ENCODE measurements at regions not wholly inside any gene's neighbourhood (a gene's known extent, or its start where the extent isn't known, plus 50 kb on each side); places are given as distances from the start of the nearest gene placed in this dataset.

GRCh38 chr10:123295644-123296043 lies 141.4 kb downstream of the BUB3 start:
- Histone ChIP-seq H3K9me3 (ENCODE audit: control insufficient read depth, insufficient read depth, low read depth, low read length) (no peaks in the 10 kb centered on the region), H3K27ac (ENCODE audit: extremely low read depth, low read depth, low read length) (no peak overlapping the region), H3K36me3 (ENCODE audit: control insufficient read depth in 2 of 2, insufficient read depth in 1 of 2, low read length in 2 of 2) (no peaks in the 10 kb centered on the region), H3K4me1 (ENCODE audit: control insufficient read depth, insufficient read depth, low read length) (no peaks in the 10 kb centered on the region), H3K4me3 (ENCODE audit: low read depth, low read length) (no peak overlapping the region)
- TF ChIP-seq ZXDB (tag by site-specific recombination; IDR thresholded peaks at IDR 0.05) (no peak), ZNF19 (tag by site-specific recombination; IDR thresholded peaks at IDR 0.05; ENCODE audit: low read depth) (no peak)
- ChIA-PET CTCF (no interaction called here), POLR2A (no interaction called here)

GRCh38 chr10:123297175-123297574 lies 143.0 kb downstream of the BUB3 start:
- H3K9me3 ChIP-seq (ENCODE audit: control insufficient read depth, insufficient read depth, low read depth, low read length), result no peaks in the 10 kb centered on the region
- POLR2A ChIA-PET, result no interaction called here

GRCh38 chr10:123298583-123298982 lies 144.4 kb downstream of the BUB3 start:
- no peaks in the 10 kb centered on the region for H3K36me3 ChIP-seq (ENCODE audit: control insufficient read depth in 2 of 2, insufficient read depth in 1 of 2, low read length in 2 of 2)
- peaks cover 4% of the 10 kb centered on the region; the same call in 1 of the 2 replicates for H3K4me1 ChIP-seq (ENCODE audit: control insufficient read depth, insufficient read depth, low read length)
- TF ChIP-seq ZNF433 (tag by site-specific recombination; IDR thresholded peaks at IDR 0.05; ENCODE audit: low read depth), result no peak
- no peak for TF ChIP-seq ZSCAN4 (tag by site-specific recombination; IDR thresholded peaks at IDR 0.05)
- TF ChIP-seq ZNF707 (tag by site-specific recombination; IDR thresholded peaks at IDR 0.05), result no peak
- no peak for TF ChIP-seq ZXDB (tag by site-specific recombination; IDR thresholded peaks at IDR 0.05)
- no peak for TF ChIP-seq ZNF354C (tag by site-specific recombination; IDR thresholded peaks at IDR 0.05; ENCODE audit: borderline replicate concordance, low read depth)
- TF ChIP-seq, protein P1, sequence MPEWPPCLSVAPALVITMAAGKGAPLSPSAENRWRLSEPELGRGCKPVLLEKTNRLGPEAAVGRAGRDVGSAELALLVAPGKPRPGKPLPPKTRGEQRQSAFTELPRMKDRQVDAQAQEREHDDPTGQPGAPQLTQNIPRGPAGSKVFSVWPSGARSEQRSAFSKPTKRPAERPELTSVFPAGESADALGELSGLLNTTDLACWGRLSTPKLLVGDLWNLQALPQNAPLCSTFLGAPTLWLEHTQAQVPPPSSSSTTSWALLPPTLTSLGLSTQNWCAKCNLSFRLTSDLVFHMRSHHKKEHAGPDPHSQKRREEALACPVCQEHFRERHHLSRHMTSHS (tag by site-specific recombination; IDR thresholded peaks at IDR 0.05), result no peak
- TF ChIP-seq ZNF670 (tag by site-specific recombination; IDR thresholded peaks at IDR 0.05; ENCODE audit: low read depth), result no peak
- no peak for TF ChIP-seq ZNF416 (tag by site-specific recombination; IDR thresholded peaks at IDR 0.05)
- no peak for TF ChIP-seq ZBTB1 (tag by site-specific recombination; IDR thresholded peaks at IDR 0.05)
- no peak overlapping the region for H3K4me3 ChIP-seq (ENCODE audit: low read depth, low read length)
- H3K27ac ChIP-seq (ENCODE audit: extremely low read depth, low read depth, low read length), result no peak overlapping the region
- POLR2A ChIA-PET, result no interaction called here
- no peaks in the 10 kb centered on the region; the same call in 1 of the 2 replicates for H3K9me3 ChIP-seq (ENCODE audit: control insufficient read depth, insufficient read depth, low read depth, low read length)
- CTCF ChIA-PET, result interaction anchor here (0.7 kb wide), 1 partner anchor 14 kb away, joined by 3 read pairs; no protein-coding TSS in a partner anchor

More at GRCh38 chr10:123297175-123297574, 143.0 kb downstream of the BUB3 start:
- CTCF ChIA-PET, result no interaction called here
- no peak overlapping the region for H3K27ac ChIP-seq (ENCODE audit: extremely low read depth, low read depth, low read length)
- H3K4me3 ChIP-seq (ENCODE audit: low read depth, low read length), result no peak overlapping the region
- TF ChIP-seq ZNF112 (tag by site-specific recombination; IDR thresholded peaks at IDR 0.05) (no peak), ZNF555 (tag by site-specific recombination; conservative IDR thresholded peaks at IDR 0.05) (no peak), PRDM4 (tag by site-specific recombination; IDR thresholded peaks at IDR 0.05) (no peak), SP3 (tag by site-specific recombination; IDR thresholded peaks at IDR 0.05) (no peak), ZNF350 (tag by site-specific recombination; IDR thresholded peaks at IDR 0.05) (no peak)
- TF ChIP-seq, protein P2, sequence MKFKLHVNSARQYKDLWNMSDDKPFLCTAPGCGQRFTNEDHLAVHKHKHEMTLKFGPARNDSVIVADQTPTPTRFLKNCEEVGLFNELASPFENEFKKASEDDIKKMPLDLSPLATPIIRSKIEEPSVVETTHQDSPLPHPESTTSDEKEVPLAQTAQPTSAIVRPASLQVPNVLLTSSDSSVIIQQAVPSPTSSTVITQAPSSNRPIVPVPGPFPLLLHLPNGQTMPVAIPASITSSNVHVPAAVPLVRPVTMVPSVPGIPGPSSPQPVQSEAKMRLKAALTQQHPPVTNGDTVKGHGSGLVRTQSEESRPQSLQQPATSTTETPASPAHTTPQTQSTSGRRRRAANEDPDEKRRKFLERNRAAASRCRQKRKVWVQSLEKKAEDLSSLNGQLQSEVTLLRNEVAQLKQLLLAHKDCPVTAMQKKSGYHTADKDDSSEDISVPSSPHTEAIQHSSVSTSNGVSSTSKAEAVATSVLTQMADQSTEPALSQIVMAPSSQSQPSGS (tag by site-specific recombination; IDR thresholded peaks at IDR 0.05; ENCODE audit: low read depth), result peak; percentile 66
- H3K4me1 ChIP-seq (ENCODE audit: control insufficient read depth, insufficient read depth, low read length), result peaks cover 4% of the 10 kb centered on the region; the same call in 1 of the 2 replicates
- H3K36me3 ChIP-seq (ENCODE audit: control insufficient read depth in 2 of 2, insufficient read depth in 1 of 2, low read length in 2 of 2), result no peaks in the 10 kb centered on the region

All from HEK293 (cell line).